Activated CD8-positive, alpha-beta memory T cell treated with anti-CD3 and anti-CD28 coated beads, Interleukin-2, amount 10 ng/mL, durations not matched to agents 7 days and 5 days (primary cell): ENCODE measurements at regions not wholly inside any gene's neighbourhood (a gene's known extent, or its start where the extent isn't known, plus 50 kb on each side); places are given as distances from the start of the nearest gene placed in this dataset.
A peak's percentile ranks its signal among the peaks of the same experiment; 100 is the strongest.
"Not testable (repeated sequence)": the region's sequence is repeated elsewhere in the genome, so short reads cannot be mapped to it uniquely, and the experiment has no call there.

Experiments
- ATAC-seq: fragments of 150-1000 bp; cut with Tn5 transposase; one replicate; pipeline ENCODE4 v1.10.0; 2021; ENCODE audit warnings: moderate library complexity
- CTCF ChIA-PET: fragments of 350-600 bp; sonication (Branson Sonifier 250); formaldehyde crosslinking; loops from one replicate; lab custom pipeline; 2021; ENCODE audit warnings: antibody characterized with exemption; lab: Charles Lee
- DNase-seq: peaks from one replicate; pipeline ENCODE4 v3.0.0-alpha.2; 2020
- H3K27ac Mint-ChIP-seq: one replicate; pipeline ENCODE4 v1.8.0; 2021; ENCODE audit warnings: mild to moderate bottlenecking, mixed read lengths
- H3K27me3 Mint-ChIP-seq: one replicate; pipeline ENCODE4 v1.8.0; 2021; ENCODE audit warnings: mixed read lengths
- H3K36me3 Mint-ChIP-seq: one replicate; pipeline ENCODE4 v1.8.0; 2021; ENCODE audit warnings: mild to moderate bottlenecking, mixed read lengths
- H3K4me1 Mint-ChIP-seq: one replicate; pipeline ENCODE4 v1.8.0; 2021; ENCODE audit warnings: mixed read lengths
- H3K4me3 Mint-ChIP-seq: one replicate; pipeline ENCODE4 v1.8.0; 2021; ENCODE audit warnings: mild to moderate bottlenecking, moderate library complexity, mixed read lengths
- H3K9me3 Mint-ChIP-seq: one replicate; pipeline ENCODE4 v1.8.0; 2022; ENCODE audit warnings: low read depth, mixed read lengths

GRCh38 chr22:44638971-44639760 is 62.8 kb upstream of the PRR5 start:
- ATAC-seq (no peak), DNase-seq (no peak)
- Mint-ChIP-seq H3K36me3 (no peaks in the 10 kb centered on the region), H3K4me3 (no peak overlapping the region), H3K27ac (no peak overlapping the region), H3K9me3 (no peaks in the 10 kb centered on the region), H3K27me3 (peaks cover 22% of the 10 kb centered on the region), H3K4me1 (no peaks in the 10 kb centered on the region)
- CTCF ChIA-PET, result no interaction called here

- not testable (repeated sequence) for H3K36me3 Mint-ChIP-seq, H3K27ac Mint-ChIP-seq
Observed at GRCh38 chr22:44636502-44637206, 65.3 kb upstream of the PRR5 start.

GRCh38 chr22:44635567-44635966 is 66.4 kb upstream of the PRR5 start:
- not testable (repeated sequence) for ATAC-seq, DNase-seq, H3K27me3 Mint-ChIP-seq, H3K4me3 Mint-ChIP-seq, H3K27ac Mint-ChIP-seq, H3K9me3 Mint-ChIP-seq, H3K4me1 Mint-ChIP-seq, H3K36me3 Mint-ChIP-seq
- CTCF ChIA-PET, result interaction anchor here (1.4 to 3.1 kb wide), 3 partner anchors 9 to 49 kb away, joined by 3 to 14 read pairs (median 10); no protein-coding TSS in a partner anchor

More at GRCh38 chr22:44636502-44637206, 65.3 kb upstream of the PRR5 start:
- not testable (repeated sequence) for ATAC-seq, H3K4me1 Mint-ChIP-seq, H3K4me3 Mint-ChIP-seq, DNase-seq, H3K27me3 Mint-ChIP-seq, H3K9me3 Mint-ChIP-seq
- CTCF ChIA-PET, result interaction anchor here (2.2 to 3.1 kb wide), 2 partner anchors 10 to 48 kb away, joined by 10 to 14 read pairs; no protein-coding TSS in a partner anchor

GRCh38 chr22:44634426-44635321 is 67.3 kb upstream of the PRR5 start:
- H3K36me3 Mint-ChIP-seq, result no peaks in the 10 kb centered on the region
- no peak overlapping the region for H3K27ac Mint-ChIP-seq
- no peak for ATAC-seq
- no peaks in the 10 kb centered on the region for H3K4me1 Mint-ChIP-seq
- H3K9me3 Mint-ChIP-seq, result peaks cover 3% of the 10 kb centered on the region
- H3K4me3 Mint-ChIP-seq, result no peak overlapping the region
- H3K27me3 Mint-ChIP-seq, result no peaks in the 10 kb centered on the region
- no peak for DNase-seq
- CTCF ChIA-PET, result interaction anchor here (1.4 to 3.1 kb wide), 3 partner anchors 8 to 50 kb away, joined by 3 to 14 read pairs (median 10); no protein-coding TSS in a partner anchor

GRCh38 chr22:44633647-44634046 is 68.4 kb upstream of the PRR5 start:
- H3K4me3 Mint-ChIP-seq, result no peak overlapping the region
- no peaks in the 10 kb centered on the region for H3K4me1 Mint-ChIP-seq
- no peak overlapping the region for H3K27ac Mint-ChIP-seq
- CTCF ChIA-PET, result interaction anchor here (3.1 kb wide), 1 partner anchor 51 kb away, joined by 10 read pairs; no protein-coding TSS in a partner anchor
- H3K27me3 Mint-ChIP-seq, result no peaks in the 10 kb centered on the region
- peaks cover 3% of the 10 kb centered on the region for H3K9me3 Mint-ChIP-seq
- DNase-seq (no peak), ATAC-seq (no peak)
- no peaks in the 10 kb centered on the region for H3K36me3 Mint-ChIP-seq

- Mint-ChIP-seq H3K9me3 (peaks cover 3% of the 10 kb centered on the region), H3K4me1 (no peaks in the 10 kb centered on the region), H3K36me3 (no peaks in the 10 kb centered on the region), H3K27me3 (no peaks in the 10 kb centered on the region), H3K27ac (no peak overlapping the region), H3K4me3 (no peak overlapping the region)
- ATAC-seq, result peak; percentile 36
- peak; percentile 58 for DNase-seq
- CTCF ChIA-PET, result no interaction called here
Observed at GRCh38 chr22:44632541-44633396, 69.2 kb upstream of the PRR5 start.

GRCh38 chr22:44630826-44631225 is 71.2 kb upstream of the PRR5 start:
- Mint-ChIP-seq H3K27me3 (peaks cover 3% of the 10 kb centered on the region), H3K36me3 (no peaks in the 10 kb centered on the region), H3K27ac (no peak overlapping the region), H3K4me1 (peaks cover 4% of the 10 kb centered on the region), H3K4me3 (no peak overlapping the region), H3K9me3 (peaks cover 3% of the 10 kb centered on the region)
- ATAC-seq (no peak), DNase-seq (no peak)
- CTCF ChIA-PET, result interaction anchor here (1.2 kb wide), 1 partner anchor 549 kb away, joined by 3 read pairs; no protein-coding TSS in a partner anchor

GRCh38 chr22:44628835-44629234 is 73.2 kb upstream of the PRR5 start:
- CTCF ChIA-PET, result interaction anchor here (2.3 kb wide), 1 partner anchor 56 kb away, joined by 18 read pairs; no protein-coding TSS in a partner anchor
- Mint-ChIP-seq H3K27ac (no peak overlapping the region), H3K36me3 (no peaks in the 10 kb centered on the region), H3K4me1 (peaks cover 4% of the 10 kb centered on the region), H3K4me3 (no peak overlapping the region), H3K9me3 (peaks cover 3% of the 10 kb centered on the region), H3K27me3 (peaks cover 3% of the 10 kb centered on the region)
- DNase-seq (no peak), ATAC-seq (no peak)

GRCh38 chr22:44628273-44628672 is 73.7 kb upstream of the PRR5 start:
- Mint-ChIP-seq H3K4me1 (peaks cover 4% of the 10 kb centered on the region), H3K36me3 (no peaks in the 10 kb centered on the region), H3K27me3 (peaks cover 3% of the 10 kb centered on the region), H3K9me3 (peaks cover 3% of the 10 kb centered on the region), H3K4me3 (no peak overlapping the region), H3K27ac (no peak overlapping the region)
- CTCF ChIA-PET, result interaction anchor here (1.7 to 4.6 kb wide), 4 partner anchors 40 to 634 kb away, joined by 4 to 52 read pairs (median 20); no protein-coding TSS in a partner anchor
- DNase-seq, result no peak
- no peak for ATAC-seq

GRCh38 chr22:44627521-44628139 is 74.4 kb upstream of the PRR5 start:
- DNase-seq (no peak), ATAC-seq (no peak)
- Mint-ChIP-seq H3K36me3 (no peaks in the 10 kb centered on the region), H3K9me3 (peaks cover 3% of the 10 kb centered on the region), H3K27ac (no peak overlapping the region), H3K27me3 (peaks cover 3% of the 10 kb centered on the region), H3K4me3 (no peak overlapping the region), H3K4me1 (peaks cover 4% of the 10 kb centered on the region)
- CTCF ChIA-PET, result interaction anchor here (1.3 to 4.6 kb wide), 10 partner anchors 8 to 634 kb away, joined by 4 to 52 read pairs (median 14); no protein-coding TSS in a partner anchor

GRCh38 chr22:44625981-44626687 is 75.9 kb upstream of the PRR5 start:
- ATAC-seq (peak; percentile 81), DNase-seq (peak; percentile 84)
- no peaks in the 10 kb centered on the region for H3K9me3 Mint-ChIP-seq
- CTCF ChIA-PET, result interaction anchor here (0.6 to 4.6 kb wide), 30 partner anchors 9 to 743 kb away, joined by 3 to 52 read pairs (median 4); no protein-coding TSS in a partner anchor
- no peaks in the 10 kb centered on the region for H3K36me3 Mint-ChIP-seq
- H3K4me1 Mint-ChIP-seq, result peaks cover 7% of the 10 kb centered on the region
- no peak overlapping the region for H3K4me3 Mint-ChIP-seq
- H3K27me3 Mint-ChIP-seq, result peaks cover 3% of the 10 kb centered on the region
- no peak overlapping the region for H3K27ac Mint-ChIP-seq
